ENCODE measurements at regions not wholly inside any gene's neighbourhood (a gene's known extent, or its start where the extent isn't known, plus 50 kb on each side); places are given as distances from the start of the nearest gene placed in this dataset.

DNA sequence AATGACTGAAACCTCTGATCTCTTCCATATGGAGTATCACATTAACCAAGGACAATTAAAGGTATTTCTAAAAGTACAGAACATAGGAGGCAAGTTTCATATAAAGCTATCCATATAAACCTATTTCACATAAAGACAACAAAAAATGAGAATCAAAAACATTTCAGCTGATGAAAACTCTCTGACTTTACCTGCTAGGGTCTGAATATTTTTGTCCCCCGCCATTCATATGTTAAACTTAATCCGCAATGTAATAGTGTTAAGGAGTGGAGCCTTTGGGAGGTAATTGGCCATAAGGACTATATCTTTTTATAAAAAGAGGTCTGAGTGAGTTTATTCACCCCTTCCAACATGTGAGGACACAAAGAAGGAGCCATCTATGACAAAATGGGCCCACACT, 788.5 kb downstream of the DTWD2 start:
- CTCF ChIA-PET = no interaction called here
- no peak overlapping the region for H3K4me3 Mint-ChIP-seq
- peaks cover 36% of the 10 kb centered on the region for H3K4me1 Mint-ChIP-seq
- H3K27me3 Mint-ChIP-seq (ENCODE audit: low read depth) = no peaks in the 10 kb centered on the region
- no peaks in the 10 kb centered on the region for H3K36me3 Mint-ChIP-seq
- TF ChIP-seq ZBTB43 (CRISPR knock-in tag; IDR thresholded peaks at IDR 0.05) (no peak), TEAD4 (CRISPR knock-in tag; IDR thresholded peaks at IDR 0.05) (no peak), NR2C2 (CRISPR knock-in tag; IDR thresholded peaks at IDR 0.05) (no peak), ZNF416 (CRISPR knock-in tag; IDR thresholded peaks at IDR 0.05) (no peak), ATF1 (CRISPR knock-in tag; IDR thresholded peaks at IDR 0.05) (no peak), CREB1 (CRISPR knock-in tag; IDR thresholded peaks at IDR 0.05) (no peak), TEAD1 (CRISPR knock-in tag; IDR thresholded peaks at IDR 0.05) (no peak), MLX (CRISPR knock-in tag; IDR thresholded peaks at IDR 0.05) (no peak)
- TF ChIP-seq, protein P1, sequence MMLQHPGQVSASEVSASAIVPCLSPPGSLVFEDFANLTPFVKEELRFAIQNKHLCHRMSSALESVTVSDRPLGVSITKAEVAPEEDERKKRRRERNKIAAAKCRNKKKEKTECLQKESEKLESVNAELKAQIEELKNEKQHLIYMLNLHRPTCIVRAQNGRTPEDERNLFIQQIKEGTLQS (CRISPR knock-in tag; conservative IDR thresholded peaks at IDR 0.05) = no peak
- TF ChIP-seq, protein P2, sequence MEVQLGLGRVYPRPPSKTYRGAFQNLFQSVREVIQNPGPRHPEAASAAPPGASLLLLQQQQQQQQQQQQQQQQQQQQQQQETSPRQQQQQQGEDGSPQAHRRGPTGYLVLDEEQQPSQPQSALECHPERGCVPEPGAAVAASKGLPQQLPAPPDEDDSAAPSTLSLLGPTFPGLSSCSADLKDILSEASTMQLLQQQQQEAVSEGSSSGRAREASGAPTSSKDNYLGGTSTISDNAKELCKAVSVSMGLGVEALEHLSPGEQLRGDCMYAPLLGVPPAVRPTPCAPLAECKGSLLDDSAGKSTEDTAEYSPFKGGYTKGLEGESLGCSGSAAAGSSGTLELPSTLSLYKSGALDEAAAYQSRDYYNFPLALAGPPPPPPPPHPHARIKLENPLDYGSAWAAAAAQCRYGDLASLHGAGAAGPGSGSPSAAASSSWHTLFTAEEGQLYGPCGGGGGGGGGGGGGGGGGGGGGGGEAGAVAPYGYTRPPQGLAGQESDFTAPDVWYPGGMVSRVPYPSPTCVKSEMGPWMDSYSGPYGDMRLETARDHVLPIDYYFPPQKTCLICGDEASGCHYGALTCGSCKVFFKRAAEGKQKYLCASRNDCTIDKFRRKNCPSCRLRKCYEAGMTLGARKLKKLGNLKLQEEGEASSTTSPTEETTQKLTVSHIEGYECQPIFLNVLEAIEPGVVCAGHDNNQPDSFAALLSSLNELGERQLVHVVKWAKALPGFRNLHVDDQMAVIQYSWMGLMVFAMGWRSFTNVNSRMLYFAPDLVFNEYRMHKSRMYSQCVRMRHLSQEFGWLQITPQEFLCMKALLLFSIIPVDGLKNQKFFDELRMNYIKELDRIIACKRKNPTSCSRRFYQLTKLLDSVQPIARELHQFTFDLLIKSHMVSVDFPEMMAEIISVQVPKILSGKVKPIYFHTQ (CRISPR knock-in tag; IDR thresholded peaks at IDR 0.05) = no peak
- TF ChIP-seq, protein P3, sequence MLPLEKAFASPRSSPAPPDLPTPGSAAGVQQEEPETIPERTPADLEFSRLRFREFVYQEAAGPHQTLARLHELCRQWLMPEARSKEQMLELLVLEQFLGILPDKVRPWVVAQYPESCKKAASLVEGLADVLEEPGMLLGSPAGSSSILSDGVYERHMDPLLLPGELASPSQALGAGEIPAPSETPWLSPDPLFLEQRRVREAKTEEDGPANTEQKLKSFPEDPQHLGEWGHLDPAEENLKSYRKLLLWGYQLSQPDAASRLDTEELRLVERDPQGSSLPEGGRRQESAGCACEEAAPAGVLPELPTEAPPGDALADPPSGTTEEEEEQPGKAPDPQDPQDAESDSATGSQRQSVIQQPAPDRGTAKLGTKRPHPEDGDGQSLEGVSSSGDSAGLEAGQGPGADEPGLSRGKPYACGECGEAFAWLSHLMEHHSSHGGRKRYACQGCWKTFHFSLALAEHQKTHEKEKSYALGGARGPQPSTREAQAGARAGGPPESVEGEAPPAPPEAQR (CRISPR knock-in tag; IDR thresholded peaks at IDR 0.05) = no peak
- TF ChIP-seq, protein P4, sequence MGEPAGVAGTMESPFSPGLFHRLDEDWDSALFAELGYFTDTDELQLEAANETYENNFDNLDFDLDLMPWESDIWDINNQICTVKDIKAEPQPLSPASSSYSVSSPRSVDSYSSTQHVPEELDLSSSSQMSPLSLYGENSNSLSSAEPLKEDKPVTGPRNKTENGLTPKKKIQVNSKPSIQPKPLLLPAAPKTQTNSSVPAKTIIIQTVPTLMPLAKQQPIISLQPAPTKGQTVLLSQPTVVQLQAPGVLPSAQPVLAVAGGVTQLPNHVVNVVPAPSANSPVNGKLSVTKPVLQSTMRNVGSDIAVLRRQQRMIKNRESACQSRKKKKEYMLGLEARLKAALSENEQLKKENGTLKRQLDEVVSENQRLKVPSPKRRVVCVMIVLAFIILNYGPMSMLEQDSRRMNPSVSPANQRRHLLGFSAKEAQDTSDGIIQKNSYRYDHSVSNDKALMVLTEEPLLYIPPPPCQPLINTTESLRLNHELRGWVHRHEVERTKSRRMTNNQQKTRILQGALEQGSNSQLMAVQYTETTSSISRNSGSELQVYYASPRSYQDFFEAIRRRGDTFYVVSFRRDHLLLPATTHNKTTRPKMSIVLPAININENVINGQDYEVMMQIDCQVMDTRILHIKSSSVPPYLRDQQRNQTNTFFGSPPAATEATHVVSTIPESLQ (CRISPR knock-in tag; IDR thresholded peaks at IDR 0.05) = no peak
- peak overlapping the region; percentile 66; the same call in 1 of the 2 replicates for H3K27ac Mint-ChIP-seq
- POLR2A ChIA-PET = interaction anchor here (1.2 kb wide), 1 partner anchor 8 kb away, joined by 3 read pairs; no protein-coding TSS in a partner anchor
- H3K9me3 Mint-ChIP-seq = no peaks in the 10 kb centered on the region
- ATAC-seq (peak; percentile 35; the same call in 1 of the 2 replicates), DNase-seq (ENCODE audit: low spot score) (no peak)

DNA sequence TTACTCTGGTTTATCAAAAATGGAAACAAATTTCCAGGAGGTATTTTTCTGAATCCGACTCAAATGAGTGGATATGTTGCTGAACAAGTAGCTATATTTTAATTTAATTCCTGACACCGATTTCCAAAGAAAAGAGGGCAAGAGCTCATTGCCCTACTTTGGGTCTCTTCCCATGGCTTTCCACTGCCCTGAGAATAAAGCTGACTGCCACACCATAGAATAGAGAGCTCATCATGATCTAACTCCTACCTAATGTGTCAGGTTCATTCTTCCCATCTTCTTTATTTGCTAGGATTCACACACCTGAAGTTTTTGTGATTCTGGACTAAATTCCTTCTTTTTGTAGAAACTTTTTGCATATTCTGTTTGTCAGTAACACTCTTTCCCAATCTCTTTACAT, 792.1 kb downstream of the DTWD2 start:
- ATAC-seq = peak; percentile 81
- no peaks in the 10 kb centered on the region for H3K27me3 Mint-ChIP-seq (ENCODE audit: low read depth)
- no peak overlapping the region for H3K27ac Mint-ChIP-seq
- DNase-seq (ENCODE audit: low spot score) = no peak
- no peaks in the 10 kb centered on the region for H3K9me3 Mint-ChIP-seq
- ChIA-PET POLR2A (no interaction called here), CTCF (interaction anchor here (0.7 to 1.3 kb wide), 2 partner anchors 14 to 432 kb away, joined by 3 to 4 read pairs; no protein-coding TSS in a partner anchor)
- H3K4me3 Mint-ChIP-seq = no peak overlapping the region
- H3K4me1 Mint-ChIP-seq = peaks cover 32% of the 10 kb centered on the region
- no peaks in the 10 kb centered on the region for H3K36me3 Mint-ChIP-seq
- TF ChIP-seq E2F1 (CRISPR knock-in tag; IDR thresholded peaks at IDR 0.05) = no peak
- no peak for TF ChIP-seq E2F4 (CRISPR knock-in tag; IDR thresholded peaks at IDR 0.05; ENCODE audit: borderline replicate concordance, low read depth)
- no peak for TF ChIP-seq PRDM15 (CRISPR knock-in tag; IDR thresholded peaks at IDR 0.05)
- TF ChIP-seq FOXK1 (CRISPR knock-in tag; IDR thresholded peaks at IDR 0.05) = no peak
- no peak for TF ChIP-seq ELF4 (CRISPR knock-in tag; IDR thresholded peaks at IDR 0.05; ENCODE audit: low read depth)
- TF ChIP-seq ZNF219 (CRISPR knock-in tag; IDR thresholded peaks at IDR 0.05; ENCODE audit: borderline replicate concordance) = no peak
- no peak for TF ChIP-seq JUN (CRISPR knock-in tag; IDR thresholded peaks at IDR 0.05)
- no peak for TF ChIP-seq CREB1 (CRISPR knock-in tag; IDR thresholded peaks at IDR 0.05)
